HUES64 (cell line): ENCODE measurements at regions not wholly inside any gene's neighbourhood (a gene's known extent, or its start where the extent isn't known, plus 50 kb on each side); places are given as distances from the start of the nearest gene placed in this dataset.

Experiments used
- H3K27ac ChIP-seq: 2 replicates; pipeline ENCODE4 v1.7.0; 2013; ENCODE audit warnings: low read depth, low read length, inconsistent platforms
- H3K27me3 ChIP-seq: 2 replicates; pipeline ENCODE4 v1.6.1; 2013; ENCODE audit warnings: mild to moderate bottlenecking, low read length; ENCODE audit not compliant: insufficient read depth
- H3K36me3 ChIP-seq: 2 replicates; pipeline ENCODE4 v1.6.1; 2013; ENCODE audit warnings: mild to moderate bottlenecking, low read length; ENCODE audit not compliant: insufficient read depth
- H3K4me1 ChIP-seq: 2 replicates; pipeline ENCODE4 v1.6.1; 2013; ENCODE audit warnings: mild to moderate bottlenecking, low read length, moderate library complexity; ENCODE audit not compliant: insufficient read depth
- H3K4me3 ChIP-seq: 2 replicates; pipeline ENCODE4 v1.5.1; 2013; ENCODE audit warnings: mild to moderate bottlenecking, low read length, moderate library complexity
- H3K9ac ChIP-seq: 2 replicates; pipeline ENCODE4 v1.6.1; 2013; ENCODE audit warnings: mild to moderate bottlenecking, low read depth, low read length
- H3K9me3 ChIP-seq: 2 replicates; pipeline ENCODE4 v1.6.1; 2013; ENCODE audit warnings: low read depth, low read length; ENCODE audit not compliant: insufficient read depth
- WGBS: fragments of 150-250, 120-280 bp; methylation state at CpG from one replicate; pipeline ENCODE4 v1.1.7; 2013; ENCODE audit warnings: missing lambda C conversion rate; 5-methylcytosine and 5-hydroxymethylcytosine counted together

- H3K27ac ChIP-seq: no peak overlapping the region
- H3K9ac ChIP-seq: no peak overlapping the region
- no peaks in the 10 kb centered on the region for H3K27me3 ChIP-seq
- 0 out of 2 replicates have a peak, but pooled peaks cover 4% of the 10 kb centered on the region for H3K4me1 ChIP-seq
- no peaks in the 10 kb centered on the region for H3K9me3 ChIP-seq
- no peak overlapping the region for H3K4me3 ChIP-seq
- H3K36me3 ChIP-seq: no peaks in the 10 kb centered on the region
Measured at GRCh38 chr2:226227341-226227740, 572.3 kb downstream of the IRS1 start.

GRCh38 chr2:226223704-226224103, 575.9 kb downstream of the IRS1 start:
- Histone ChIP-seq H3K9ac (no peak overlapping the region), H3K27me3 (no peaks in the 10 kb centered on the region), H3K4me3 (no peak overlapping the region), H3K27ac (no peak overlapping the region), H3K9me3 (no peaks in the 10 kb centered on the region), H3K36me3 (no peaks in the 10 kb centered on the region), H3K4me1 (0 out of 2 replicates have a peak, but pooled peaks cover 4% of the 10 kb centered on the region)
- no CpG with 5 or more reads among the region's 2 CpGs for WGBS

GRCh38 chr2:226220511-226220910, 579.1 kb downstream of the IRS1 start:
- Histone ChIP-seq H3K4me3 (no peak overlapping the region), H3K4me1 (peaks cover 6% of the 10 kb centered on the region; the same call in 1 of the 2 replicates), H3K9me3 (no peaks in the 10 kb centered on the region), H3K36me3 (no peaks in the 10 kb centered on the region), H3K27ac (no peak overlapping the region), H3K9ac (no peak overlapping the region), H3K27me3 (no peaks in the 10 kb centered on the region)
- WGBS: 90% methylated on average over 3 of the region's 3 CpGs

GRCh38 chr2:226217191-226217590, 582.4 kb downstream of the IRS1 start:
- Histone ChIP-seq H3K27ac (no peak overlapping the region), H3K36me3 (no peaks in the 10 kb centered on the region), H3K4me1 (peaks cover 2% of the 10 kb centered on the region; the same call in 1 of the 2 replicates), H3K4me3 (no peak overlapping the region), H3K9me3 (no peaks in the 10 kb centered on the region), H3K9ac (no peak overlapping the region), H3K27me3 (no peaks in the 10 kb centered on the region)
- 100% methylated on average over 1 of the region's 1 CpG for WGBS

- WGBS: 95% methylated on average over 6 of the region's 6 CpGs
- no peak overlapping the region for H3K9ac ChIP-seq
- no peaks in the 10 kb centered on the region for H3K27me3 ChIP-seq
- peaks cover 2% of the 10 kb centered on the region; the same call in 1 of the 2 replicates for H3K4me1 ChIP-seq
- no peak overlapping the region for H3K27ac ChIP-seq
- H3K36me3 ChIP-seq: no peaks in the 10 kb centered on the region
- H3K9me3 ChIP-seq: no peaks in the 10 kb centered on the region
- no peak overlapping the region for H3K4me3 ChIP-seq
Measured at GRCh38 chr2:226216575-226216974, 583.0 kb downstream of the IRS1 start.

GRCh38 chr2:226215902-226216503, 583.6 kb downstream of the IRS1 start:
- WGBS: 51% methylated on average over 9 of the region's 11 CpGs
- H3K4me1 ChIP-seq: peaks cover 2% of the 10 kb centered on the region; the same call in 1 of the 2 replicates
- H3K27me3 ChIP-seq: no peaks in the 10 kb centered on the region
- H3K9ac ChIP-seq: no peak overlapping the region
- no peaks in the 10 kb centered on the region for H3K36me3 ChIP-seq
- H3K27ac ChIP-seq: no peak overlapping the region
- H3K4me3 ChIP-seq: no peak overlapping the region
- H3K9me3 ChIP-seq: no peaks in the 10 kb centered on the region

GRCh38 chr2:226213717-226214116, 585.9 kb downstream of the IRS1 start:
- no peak overlapping the region for H3K4me3 ChIP-seq
- no peak overlapping the region for H3K27ac ChIP-seq
- H3K36me3 ChIP-seq: no peaks in the 10 kb centered on the region
- H3K4me1 ChIP-seq: peaks cover 2% of the 10 kb centered on the region; the same call in 1 of the 2 replicates
- WGBS: 87% methylated on average over 4 of the region's 4 CpGs
- H3K9me3 ChIP-seq: no peaks in the 10 kb centered on the region
- no peaks in the 10 kb centered on the region for H3K27me3 ChIP-seq
- H3K9ac ChIP-seq: no peak overlapping the region

- no peaks in the 10 kb centered on the region for H3K9me3 ChIP-seq
- H3K9ac ChIP-seq: no peak overlapping the region
- WGBS: no CpG with 5 or more reads among the region's 1 CpG
- no peak overlapping the region for H3K4me3 ChIP-seq
- H3K4me1 ChIP-seq: peaks cover 2% of the 10 kb centered on the region; the same call in 1 of the 2 replicates
- H3K27me3 ChIP-seq: no peaks in the 10 kb centered on the region
- no peaks in the 10 kb centered on the region for H3K36me3 ChIP-seq
- H3K27ac ChIP-seq: no peak overlapping the region
Measured at GRCh38 chr2:226211439-226211838, 588.2 kb downstream of the IRS1 start.

GRCh38 chr2:226208726-226209125, 590.9 kb downstream of the IRS1 start:
- no peaks in the 10 kb centered on the region for H3K36me3 ChIP-seq
- H3K27me3 ChIP-seq: no peaks in the 10 kb centered on the region
- H3K9me3 ChIP-seq: no peaks in the 10 kb centered on the region
- H3K27ac ChIP-seq: no peak overlapping the region
- no peaks in the 10 kb centered on the region for H3K4me1 ChIP-seq
- WGBS: 95% methylated on average over 2 of the region's 2 CpGs
- H3K4me3 ChIP-seq: no peak overlapping the region
- no peak overlapping the region for H3K9ac ChIP-seq

- Histone ChIP-seq H3K27me3 (no peaks in the 10 kb centered on the region), H3K36me3 (no peaks in the 10 kb centered on the region), H3K4me1 (no peaks in the 10 kb centered on the region), H3K9ac (no peak overlapping the region), H3K9me3 (no peaks in the 10 kb centered on the region), H3K4me3 (no peak overlapping the region), H3K27ac (no peak overlapping the region)
- 96% methylated on average over 4 of the region's 5 CpGs for WGBS
Measured at GRCh38 chr2:226207671-226208070, 591.9 kb downstream of the IRS1 start.

- H3K27ac ChIP-seq: no peak overlapping the region
- H3K9ac ChIP-seq: no peak overlapping the region
- H3K4me1 ChIP-seq: no peaks in the 10 kb centered on the region
- H3K9me3 ChIP-seq: no peaks in the 10 kb centered on the region
- no peaks in the 10 kb centered on the region for H3K27me3 ChIP-seq
- no peak overlapping the region for H3K4me3 ChIP-seq
- H3K36me3 ChIP-seq: no peaks in the 10 kb centered on the region
- 95% methylated on average over 2 of the region's 2 CpGs for WGBS
Measured at GRCh38 chr2:226199555-226199954, 600.1 kb downstream of the IRS1 start.

GRCh38 chr2:226198956-226199355, 600.7 kb downstream of the IRS1 start:
- Histone ChIP-seq H3K4me3 (no peak overlapping the region), H3K4me1 (no peaks in the 10 kb centered on the region), H3K27ac (no peak overlapping the region), H3K36me3 (no peaks in the 10 kb centered on the region), H3K27me3 (no peaks in the 10 kb centered on the region), H3K9ac (no peak overlapping the region), H3K9me3 (no peaks in the 10 kb centered on the region)
- 93% methylated on average over 4 of the region's 4 CpGs for WGBS
